ENCODE measurements at regions not wholly inside any gene's neighbourhood (a gene's known extent, or its start where the extent isn't known, plus 50 kb on each side); places are given as distances from the start of the nearest gene placed in this dataset.
"Not testable (repeated sequence)": the region's sequence is repeated elsewhere in the genome, so short reads cannot be mapped to it uniquely, and the experiment has no call there.

- no peak for TF ChIP-seq CTCF (IDR thresholded peaks at IDR 0.05; ENCODE audit: low read depth, low read length)
Observed at GRCh38 chr3:43236008-43236407, 50.3 kb upstream of the SNRK start.

GRCh38 chr3:43233062-43233461, 53.3 kb upstream of the SNRK start:
- no peak for TF ChIP-seq CTCF (IDR thresholded peaks at IDR 0.05; ENCODE audit: low read depth, low read length)
- no peak for DNase-seq (ENCODE audit: low read depth in 2 of 2)
- H3K4me3 ChIP-seq (replicated peaks in 1 of 2; ENCODE audit: low read depth in 2 of 2, low read length in 2 of 2) = no peak overlapping the region

More at GRCh38 chr3:43236008-43236407, 50.3 kb upstream of the SNRK start:
- H3K4me3 ChIP-seq (replicated peaks in 1 of 2; ENCODE audit: low read depth in 2 of 2, low read length in 2 of 2) = no peak overlapping the region
- DNase-seq (ENCODE audit: low read depth in 2 of 2) = peak in 1 of 2 donors; percentile 86

GRCh38 chr3:43231276-43232000, 54.9 kb upstream of the SNRK start:
- H3K4me3 ChIP-seq (replicated peaks in 1 of 2; ENCODE audit: low read depth in 2 of 2, low read length in 2 of 2) = no peak overlapping the region
- peak; percentile 21 to 45 for DNase-seq (ENCODE audit: low read depth in 2 of 2)
- no peak for TF ChIP-seq CTCF (IDR thresholded peaks at IDR 0.05; ENCODE audit: low read depth, low read length)

GRCh38 chr3:43229865-43230264, 56.5 kb upstream of the SNRK start:
- not testable (repeated sequence) for DNase-seq (ENCODE audit: low read depth in 2 of 2); H3K4me3 ChIP-seq (replicated peaks in 1 of 2; ENCODE audit: low read depth in 2 of 2, low read length in 2 of 2)

GRCh38 chr3:43227685-43228084, 58.7 kb upstream of the SNRK start:
- H3K4me3 ChIP-seq (replicated peaks in 1 of 2; ENCODE audit: low read depth in 2 of 2, low read length in 2 of 2); DNase-seq (ENCODE audit: low read depth in 2 of 2): not testable (repeated sequence)

- DNase-seq (ENCODE audit: low read depth in 2 of 2) = no peak
- no peak for TF ChIP-seq CTCF (IDR thresholded peaks at IDR 0.05; ENCODE audit: low read depth, low read length)
- no peak overlapping the region for H3K4me3 ChIP-seq (replicated peaks in 1 of 2; ENCODE audit: low read depth in 2 of 2, low read length in 2 of 2)
Observed at GRCh38 chr3:43224405-43225073, 61.8 kb upstream of the SNRK start.

GRCh38 chr3:43223670-43224364, 62.5 kb upstream of the SNRK start:
- peak; percentile 51 for TF ChIP-seq CTCF (IDR thresholded peaks at IDR 0.05; ENCODE audit: low read depth, low read length)
- DNase-seq (ENCODE audit: low read depth in 2 of 2) = peak; percentile 52 to 56
- no peak overlapping the region for H3K4me3 ChIP-seq (replicated peaks in 1 of 2; ENCODE audit: low read depth in 2 of 2, low read length in 2 of 2)
